Liver (tissue), 8 donors: ENCODE measurements at regions not wholly inside any gene's neighbourhood (a gene's known extent, or its start where the extent isn't known, plus 50 kb on each side); places are given as distances from the start of the nearest gene placed in this dataset.
A peak's percentile ranks its signal among the peaks of the same experiment; 100 is the strongest.
"Not testable (repeated sequence)": the region's sequence is repeated elsewhere in the genome, so short reads cannot be mapped to it uniquely, and the experiment has no call there.

Experiments
- DNase-seq: peaks from one replicate; pipeline ENCODE4 v3.0.0-alpha.2; 2017; ENCODE audit warnings: low spot score
- H3K27ac ChIP-seq, 2 donors: one replicate each; pipeline ENCODE4 v1.7.0; 2013; ENCODE audit warnings: inconsistent platforms in 2 of 2, low read length in 2 of 2, control low read depth in 1 of 2, low read depth in 1 of 2, mild to moderate bottlenecking in 1 of 2
- H3K27me3 ChIP-seq, 4 donors: one replicate each; pipeline versions ENCODE4 v1.6.1 to v1.7.0; 2013; ENCODE audit warnings: low read length in 3 of 4, inconsistent platforms in 1 of 4, mild to moderate bottlenecking in 1 of 4, moderate library complexity in 1 of 4; ENCODE audit not compliant: control insufficient read depth in 4 of 4, insufficient read depth in 4 of 4
- H3K36me3 ChIP-seq, 4 donors: one replicate each; pipeline versions ENCODE4 v1.6.1 to v1.7.0; 2013; ENCODE audit warnings: low read length in 3 of 4, mild to moderate bottlenecking in 3 of 4, low read depth in 1 of 4, moderate library complexity in 1 of 4; ENCODE audit not compliant: control insufficient read depth in 4 of 4, insufficient read depth in 3 of 4
- H3K4me1 ChIP-seq, 4 donors: one replicate each; pipeline versions ENCODE4 v1.6.1 to v1.7.0; 2013; ENCODE audit warnings: low read length in 3 of 4, mild to moderate bottlenecking in 3 of 4, moderate library complexity in 1 of 4; ENCODE audit not compliant: control insufficient read depth in 4 of 4, insufficient read depth in 4 of 4
- H3K4me3 ChIP-seq, 3 donors: one replicate each; pipeline versions ENCODE4 v1.6.1 to v1.7.0; 2013; ENCODE audit warnings: low read length in 3 of 3, control low read depth in 1 of 3, low read depth in 1 of 3, mild to moderate bottlenecking in 1 of 3
- H3K9ac ChIP-seq, 2 donors: one replicate each; pipeline ENCODE4 v1.7.0; 2013; ENCODE audit warnings: low read length in 2 of 2, mild to moderate bottlenecking in 2 of 2, moderate library complexity in 2 of 2, control low read depth in 1 of 2, low read depth in 1 of 2
- H3K9me3 ChIP-seq, 4 donors: one replicate each; pipeline versions ENCODE4 v1.6.1 to v1.7.0; 2013; ENCODE audit warnings: low read length in 3 of 4; ENCODE audit not compliant: control insufficient read depth in 4 of 4
- ATF3 ChIP-seq: IDR thresholded peaks from 2 replicates; pipeline ENCODE4 v1.6.1; 2016; ENCODE audit warnings: antibody characterized with exemption
- CTCF ChIP-seq: fragments of 150-350 bp; IDR thresholded peaks from 2 replicates; pipeline ENCODE4 v1.5.1; 2017; ENCODE audit warnings: improper control_type of control experiment, low read depth, low read length; ENCODE audit not compliant: missing input control
- EGR1 ChIP-seq, 2 donors: IDR thresholded peaks; 2 replicates each; pipeline ENCODE4 v1.6.1; 2016 to 2018; ENCODE audit warnings: antibody characterized with exemption in 2 of 2, low read depth in 2 of 2
- GABPA ChIP-seq, 2 donors: IDR thresholded peaks in 1 of 2; conservative IDR thresholded peaks in 1 of 2; 2 replicates each; pipeline ENCODE4 v1.6.1; 2016; ENCODE audit warnings: antibody characterized with exemption in 2 of 2, mild to moderate bottlenecking in 1 of 2, moderate library complexity in 1 of 2
- HNF4G ChIP-seq: IDR thresholded peaks from 2 replicates; pipeline ENCODE4 v1.6.1; 2016; ENCODE audit warnings: antibody characterized with exemption
- RAD21 ChIP-seq, 2 donors: IDR thresholded peaks; 2 replicates each; pipeline ENCODE4 v1.6.1; 2016; ENCODE audit warnings: antibody characterized with exemption in 2 of 2, mild to moderate bottlenecking in 2 of 2
- RXRA ChIP-seq, 2 donors: IDR thresholded peaks; 2 replicates each; pipeline ENCODE4 v1.6.1; 2017 to 2018; ENCODE audit warnings: antibody characterized with exemption in 2 of 2, mild to moderate bottlenecking in 1 of 2
- SP1 ChIP-seq: IDR thresholded peaks from 2 replicates; pipeline ENCODE4 v1.6.1; 2018; ENCODE audit warnings: antibody characterized with exemption, mild to moderate bottlenecking
- TAF1 ChIP-seq: conservative IDR thresholded peaks from 2 replicates; pipeline ENCODE4 v1.6.1; 2016; ENCODE audit warnings: antibody characterized with exemption, mild to moderate bottlenecking
- ZBTB33 ChIP-seq: IDR thresholded peaks from 2 replicates; pipeline ENCODE4 v1.6.1; 2016; ENCODE audit warnings: antibody characterized with exemption
- whole genome bisulfite sequencing: extraction: QIAGEN DNeasy Blood & Tissue Kit; methylation state at CpG from one replicate; pipeline ENCODE4 v1.1.7; 2013; 5-methylcytosine and 5-hydroxymethylcytosine counted together
- TF ChIP-seq, protein P1 (sequence below): IDR thresholded peaks from 2 replicates; pipeline ENCODE4 v1.6.1; 2016; ENCODE audit warnings: antibody characterized with exemption, mild to moderate bottlenecking
- TF ChIP-seq, protein P2 (sequence below): IDR thresholded peaks from 2 replicates; pipeline ENCODE4 v1.6.1; 2016; ENCODE audit warnings: antibody characterized with exemption
- donor health status: healthy.
- donor health status: healthy.
- donor health status: healthy.
- donor health status: healthy.
- donor health status: healthy.

GRCh38 chr7:77480102-77480627 is 56.9 kb upstream of the PTPN12 start:
- 86% methylated on average over 4 of the region's 4 CpGs for WGBS
- not testable (repeated sequence) for H3K27ac ChIP-seq

GRCh38 chr7:77479536-77480088 is 57.5 kb upstream of the PTPN12 start:
- H3K4me1 ChIP-seq = no peaks in the 10 kb centered on the region
- H3K4me3 ChIP-seq = no peak overlapping the region
- H3K36me3 ChIP-seq = no peaks in the 10 kb centered on the region
- no peaks in the 10 kb centered on the region for H3K9me3 ChIP-seq
- no peak overlapping the region for H3K27ac ChIP-seq
- DNase-seq = no peak
- WGBS = 87% methylated on average over 3 of the region's 3 CpGs
- no peak for TF ChIP-seq ATF3
- peak; percentile 0 for TF ChIP-seq SP1
- no peaks in the 10 kb centered on the region for H3K27me3 ChIP-seq
- H3K9ac ChIP-seq = no peak overlapping the region

More at GRCh38 chr7:77480102-77480627, 56.9 kb upstream of the PTPN12 start:
- DNase-seq, H3K36me3 ChIP-seq, H3K4me3 ChIP-seq, H3K4me1 ChIP-seq, H3K27me3 ChIP-seq, H3K9ac ChIP-seq, H3K9me3 ChIP-seq: not testable (repeated sequence)
- TF ChIP-seq RAD21 (IDR thresholded peaks at IDR 0.05) (peak in 1 of 2 donors; percentile 14), SP1 (peak; percentile 64)

- no peak for DNase-seq
- Histone ChIP-seq H3K9ac (no peak overlapping the region), H3K4me1 (no peaks in the 10 kb centered on the region), H3K9me3 (no peaks in the 10 kb centered on the region), H3K27me3 (no peaks in the 10 kb centered on the region), H3K36me3 (no peaks in the 10 kb centered on the region), H3K27ac (no peak overlapping the region), H3K4me3 (no peak overlapping the region)
- WGBS = 85% methylated on average over 3 of the region's 3 CpGs
- TF ChIP-seq CTCF (no peak), TAF1 (no peak), ZBTB33 (no peak), HNF4G (no peak), EGR1 (IDR thresholded peaks at IDR 0.05; ENCODE audit: low read depth in 2 of 2) (no peak), RXRA (IDR thresholded peaks at IDR 0.05) (no peak), GABPA (IDR thresholded peaks at IDR 0.05 in 1 of 2, conservative IDR thresholded peaks at IDR 0.05 in 1 of 2) (no peak)
- TF ChIP-seq, protein P1, sequence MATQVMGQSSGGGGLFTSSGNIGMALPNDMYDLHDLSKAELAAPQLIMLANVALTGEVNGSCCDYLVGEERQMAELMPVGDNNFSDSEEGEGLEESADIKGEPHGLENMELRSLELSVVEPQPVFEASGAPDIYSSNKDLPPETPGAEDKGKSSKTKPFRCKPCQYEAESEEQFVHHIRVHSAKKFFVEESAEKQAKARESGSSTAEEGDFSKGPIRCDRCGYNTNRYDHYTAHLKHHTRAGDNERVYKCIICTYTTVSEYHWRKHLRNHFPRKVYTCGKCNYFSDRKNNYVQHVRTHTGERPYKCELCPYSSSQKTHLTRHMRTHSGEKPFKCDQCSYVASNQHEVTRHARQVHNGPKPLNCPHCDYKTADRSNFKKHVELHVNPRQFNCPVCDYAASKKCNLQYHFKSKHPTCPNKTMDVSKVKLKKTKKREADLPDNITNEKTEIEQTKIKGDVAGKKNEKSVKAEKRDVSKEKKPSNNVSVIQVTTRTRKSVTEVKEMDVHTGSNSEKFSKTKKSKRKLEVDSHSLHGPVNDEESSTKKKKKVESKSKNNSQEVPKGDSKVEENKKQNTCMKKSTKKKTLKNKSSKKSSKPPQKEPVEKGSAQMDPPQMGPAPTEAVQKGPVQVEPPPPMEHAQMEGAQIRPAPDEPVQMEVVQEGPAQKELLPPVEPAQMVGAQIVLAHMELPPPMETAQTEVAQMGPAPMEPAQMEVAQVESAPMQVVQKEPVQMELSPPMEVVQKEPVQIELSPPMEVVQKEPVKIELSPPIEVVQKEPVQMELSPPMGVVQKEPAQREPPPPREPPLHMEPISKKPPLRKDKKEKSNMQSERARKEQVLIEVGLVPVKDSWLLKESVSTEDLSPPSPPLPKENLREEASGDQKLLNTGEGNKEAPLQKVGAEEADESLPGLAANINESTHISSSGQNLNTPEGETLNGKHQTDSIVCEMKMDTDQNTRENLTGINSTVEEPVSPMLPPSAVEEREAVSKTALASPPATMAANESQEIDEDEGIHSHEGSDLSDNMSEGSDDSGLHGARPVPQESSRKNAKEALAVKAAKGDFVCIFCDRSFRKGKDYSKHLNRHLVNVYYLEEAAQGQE = no peak
- TF ChIP-seq, protein P2, sequence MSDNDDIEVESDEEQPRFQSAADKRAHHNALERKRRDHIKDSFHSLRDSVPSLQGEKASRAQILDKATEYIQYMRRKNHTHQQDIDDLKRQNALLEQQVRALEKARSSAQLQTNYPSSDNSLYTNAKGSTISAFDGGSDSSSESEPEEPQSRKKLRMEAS = no peak
Measured at GRCh38 chr7:77476871-77477270, 60.2 kb upstream of the PTPN12 start.
